ENCODE measurements at regions not wholly inside any gene's neighbourhood (a gene's known extent, or its start where the extent isn't known, plus 50 kb on each side); places are given as distances from the start of the nearest gene placed in this dataset.
A peak's percentile ranks its signal among the peaks of the same experiment; 100 is the strongest.
"Not testable (repeated sequence)": the region's sequence is repeated elsewhere in the genome, so short reads cannot be mapped to it uniquely, and the experiment has no call there.

DNA sequence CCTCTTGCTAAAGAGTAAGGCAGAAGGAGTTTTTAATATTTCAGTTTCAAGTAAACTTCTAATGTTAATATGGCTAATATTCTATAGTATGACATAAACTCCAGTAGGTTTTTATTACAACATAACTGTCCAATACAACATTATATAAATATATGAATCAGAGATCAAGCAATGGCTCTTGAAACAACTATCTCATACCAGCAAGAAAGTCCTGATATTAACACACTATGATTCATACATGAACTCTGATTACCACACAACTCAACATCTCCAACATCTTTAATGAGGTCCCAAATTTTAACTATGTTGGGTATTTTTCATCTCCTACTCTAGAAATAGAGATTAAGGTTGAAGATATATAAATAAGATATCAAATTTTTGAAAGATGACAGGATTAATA lies 878.3 kb downstream of the TLE1 start:
- DNase-seq: peak; percentile 51

GRCh38 chr9:80806671-80807070 lies 882.7 kb downstream of the TLE1 start:
- DNase-seq: no peak

DNA sequence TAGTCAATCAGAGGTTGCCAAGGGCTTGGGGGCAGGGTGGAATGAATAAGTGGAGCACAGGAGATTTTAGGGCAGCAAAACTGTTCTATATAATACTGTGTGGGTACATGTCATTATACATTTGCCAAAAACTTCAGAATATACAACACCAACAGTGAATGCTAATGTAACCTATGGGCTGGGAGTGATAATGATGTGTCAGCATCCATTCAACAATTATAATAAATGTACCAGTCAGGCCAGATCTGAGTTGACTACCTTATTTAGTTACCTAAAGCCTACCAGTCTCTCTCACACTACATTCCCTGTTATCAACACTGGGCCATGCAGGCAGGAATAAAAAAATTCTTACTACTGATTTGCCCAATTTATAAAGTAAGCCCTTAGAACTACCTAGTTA lies 884.5 kb downstream of the TLE1 start:
- no peak for DNase-seq

GRCh38 chr9:80797831-80798688 lies 891.3 kb downstream of the TLE1 start:
- peak; percentile 57 for DNase-seq

DNA sequence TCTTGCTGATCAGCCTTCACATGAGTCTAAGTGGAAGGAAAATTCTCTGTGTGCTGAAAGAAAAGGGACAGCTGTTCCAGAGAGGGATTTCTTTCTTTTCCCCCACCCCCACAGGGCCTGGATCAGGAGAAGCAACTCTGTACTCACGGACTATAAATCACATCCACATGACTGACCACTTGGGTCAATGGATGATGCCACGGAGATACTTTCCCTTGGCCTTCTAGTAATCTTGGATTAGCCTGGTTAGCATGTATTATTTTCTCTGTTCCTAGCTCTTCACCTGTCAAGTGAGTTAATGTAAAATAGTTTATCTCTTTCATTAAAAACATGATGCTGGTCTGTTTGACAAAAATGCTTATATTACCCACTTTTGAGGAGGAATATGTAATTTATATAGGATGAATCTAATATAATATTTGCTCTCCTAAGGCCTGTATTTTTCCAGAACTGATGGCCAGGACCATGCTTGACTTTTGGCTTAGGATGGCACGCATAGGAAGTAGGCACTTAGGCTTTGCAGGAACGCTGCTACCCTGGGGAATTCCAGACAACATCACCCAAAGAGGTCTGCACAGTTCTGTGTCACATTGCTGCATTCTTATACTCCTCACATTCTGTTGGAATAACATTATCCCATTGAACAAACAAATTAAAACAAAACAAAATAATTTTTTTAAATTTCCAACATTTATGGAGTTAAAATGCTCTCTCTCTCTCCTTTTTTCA lies 892.1 kb downstream of the TLE1 start:
- peak; percentile 66 for DNase-seq

GRCh38 chr9:80796632-80797031 lies 892.7 kb downstream of the TLE1 start:
- no peak for DNase-seq

DNA sequence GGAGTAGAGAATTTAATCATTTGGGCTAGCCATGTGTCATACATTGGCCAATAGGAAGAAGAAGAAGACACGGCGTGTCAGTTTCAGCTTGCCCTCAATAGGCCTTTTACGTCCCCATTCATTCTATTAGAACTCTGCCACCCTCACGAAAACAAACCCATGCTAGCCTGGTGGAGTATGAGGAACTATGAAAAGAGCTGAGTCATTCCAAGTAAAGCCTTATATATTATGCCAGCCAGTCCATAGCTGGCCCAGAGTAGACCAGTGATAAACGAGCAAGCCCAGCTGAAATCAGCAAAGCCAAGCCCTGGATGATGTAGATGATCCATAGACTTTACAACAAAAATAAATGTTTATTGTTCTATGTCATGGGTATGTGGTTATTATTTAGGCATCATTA lies 895.1 kb downstream of the TLE1 start:
- no peak for DNase-seq

DNA sequence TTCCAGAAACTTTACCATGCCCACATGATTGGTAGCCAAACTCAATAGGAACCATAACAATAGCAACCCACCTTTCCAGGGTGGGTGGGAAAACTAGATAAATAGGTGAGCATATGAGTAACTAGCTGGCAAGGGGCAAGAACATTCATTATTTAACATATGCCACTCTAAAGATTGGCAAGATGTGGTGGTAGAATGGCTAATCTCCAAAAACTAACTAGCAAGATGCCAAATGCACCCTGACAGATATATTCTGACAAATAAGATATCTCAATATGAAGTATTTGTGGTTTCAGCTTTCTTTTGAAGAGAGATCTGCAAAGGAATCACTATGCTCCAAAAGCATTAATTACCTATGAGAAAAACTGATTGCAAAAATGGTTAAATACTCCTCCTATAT lies 895.6 kb downstream of the TLE1 start:
- DNase-seq: no peak

DNA sequence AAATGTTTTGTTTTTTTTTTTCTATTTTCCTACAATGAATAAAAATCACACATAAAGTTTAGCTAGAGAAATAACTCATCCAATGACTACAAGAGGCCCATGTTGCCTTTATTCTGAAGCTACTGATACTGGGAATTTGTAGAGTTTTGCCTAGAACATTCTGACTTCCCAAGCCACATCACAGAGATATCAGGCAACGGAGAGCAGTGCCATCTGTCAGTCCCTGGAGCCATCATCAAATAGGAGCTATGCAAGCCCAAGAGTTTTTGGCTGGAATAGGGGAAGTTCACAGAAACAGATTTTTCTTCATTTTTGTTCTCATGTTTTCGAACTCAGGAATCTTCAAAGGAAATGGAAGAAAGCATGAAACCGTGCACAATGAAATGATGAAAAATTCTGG lies 896.6 kb downstream of the TLE1 start:
- DNase-seq: no peak

DNA sequence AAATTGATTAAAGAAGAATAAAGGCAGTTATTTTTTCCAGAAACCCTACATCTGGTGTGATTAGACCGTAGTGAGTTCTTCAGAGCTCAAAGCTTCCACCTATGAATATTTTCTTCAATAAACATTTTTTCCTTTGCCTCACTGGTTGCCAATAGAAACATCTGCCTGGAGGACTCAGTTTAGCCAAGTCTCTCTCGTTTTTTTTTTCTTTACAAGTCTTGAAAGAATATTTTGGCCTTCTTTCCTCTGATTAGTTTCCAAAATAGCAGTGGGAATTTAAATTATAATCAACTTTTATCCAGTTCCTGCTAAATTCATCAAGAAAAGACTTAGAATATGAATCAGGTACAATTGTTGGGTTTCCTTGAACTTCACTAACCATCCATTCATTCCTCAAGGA lies 897.5 kb downstream of the TLE1 start:
- DNase-seq: no peak

GRCh38 chr9:80790764-80791163 lies 898.6 kb downstream of the TLE1 start:
- no peak for DNase-seq

DNA sequence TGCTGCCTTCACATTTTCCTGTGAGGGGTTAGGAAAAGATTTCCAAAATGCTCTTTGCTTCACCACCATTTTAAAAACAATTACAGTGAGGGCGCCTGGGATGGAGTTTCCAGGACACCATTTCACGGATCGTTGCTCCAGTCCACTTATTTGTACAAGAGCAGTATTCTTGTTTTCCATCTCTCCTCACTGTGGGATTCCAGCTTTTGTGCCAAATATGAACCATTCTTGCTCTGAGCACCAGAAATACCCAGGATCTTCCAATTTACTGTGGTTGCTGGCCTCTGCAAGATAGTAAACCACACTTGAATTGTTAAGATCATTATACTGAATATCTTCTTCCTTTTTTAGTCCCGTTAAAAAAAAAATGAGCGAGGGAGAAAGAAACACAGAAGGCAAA lies 899.5 kb downstream of the TLE1 start:
- DNase-seq: no peak

GRCh38 chr9:80787636-80788035 lies 901.7 kb downstream of the TLE1 start:
- no peak for DNase-seq

GRCh38 chr9:80784647-80785046 lies 904.7 kb downstream of the TLE1 start:
- peak; percentile 15 for DNase-seq

DNA sequence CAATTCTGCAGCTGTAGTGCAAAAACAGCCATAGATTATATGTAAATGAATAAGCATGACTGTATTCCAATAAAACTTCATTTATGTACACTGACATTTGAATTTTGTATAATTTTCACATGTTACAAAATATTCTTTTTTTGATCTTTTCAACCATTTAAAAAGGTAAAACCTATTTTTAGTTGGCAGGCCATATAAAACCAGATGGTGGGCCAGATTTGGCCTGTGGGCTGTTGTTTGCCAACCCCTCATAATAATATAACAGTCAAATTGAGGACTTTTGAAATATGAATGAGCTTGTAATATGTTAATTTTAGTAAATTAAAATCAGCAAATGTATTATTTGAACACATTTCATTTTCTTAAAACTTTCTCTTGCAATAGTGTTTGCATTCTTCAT lies 913.4 kb downstream of the TLE1 start:
- DNase-seq: no peak

GRCh38 chr9:80775530-80775929 lies 913.8 kb downstream of the TLE1 start:
- peak; percentile 72 for DNase-seq

DNA sequence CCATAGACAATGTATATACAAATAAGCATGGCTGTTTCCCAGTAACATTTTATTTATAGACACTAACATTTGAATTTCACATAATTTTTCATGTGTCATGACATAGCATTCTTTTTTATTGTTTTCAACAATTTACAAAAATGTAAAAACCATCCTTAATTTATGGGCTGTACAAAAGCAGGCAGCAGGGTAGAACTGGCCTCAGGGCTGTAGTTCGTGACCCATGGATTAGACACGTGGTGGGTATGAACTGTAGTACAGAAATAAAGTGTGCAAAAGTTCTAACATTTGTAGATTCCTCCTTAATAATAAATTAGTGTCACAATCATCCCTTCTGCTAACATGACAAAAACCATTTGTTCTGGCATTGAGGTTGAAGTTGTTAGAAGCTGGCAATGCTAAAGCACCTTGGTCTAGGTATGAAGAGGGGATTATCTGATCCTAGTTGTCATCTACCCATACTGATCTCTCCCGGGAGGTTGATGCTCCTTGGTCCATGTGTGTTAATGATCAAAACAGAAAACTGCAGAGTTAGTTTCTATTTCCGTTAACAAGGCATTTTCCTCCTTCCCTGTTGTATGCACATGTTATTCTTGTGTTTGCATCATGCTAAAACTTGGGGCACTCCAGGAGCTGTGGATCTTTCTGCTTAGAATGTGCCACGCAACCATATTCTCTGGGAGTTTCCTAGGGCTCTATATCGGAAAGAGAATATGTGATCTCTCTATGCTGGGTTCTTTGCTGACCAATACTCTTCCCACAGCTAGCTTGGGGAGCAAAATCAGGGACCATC lies 917.6 kb downstream of the TLE1 start:
- no peak for DNase-seq

DNA sequence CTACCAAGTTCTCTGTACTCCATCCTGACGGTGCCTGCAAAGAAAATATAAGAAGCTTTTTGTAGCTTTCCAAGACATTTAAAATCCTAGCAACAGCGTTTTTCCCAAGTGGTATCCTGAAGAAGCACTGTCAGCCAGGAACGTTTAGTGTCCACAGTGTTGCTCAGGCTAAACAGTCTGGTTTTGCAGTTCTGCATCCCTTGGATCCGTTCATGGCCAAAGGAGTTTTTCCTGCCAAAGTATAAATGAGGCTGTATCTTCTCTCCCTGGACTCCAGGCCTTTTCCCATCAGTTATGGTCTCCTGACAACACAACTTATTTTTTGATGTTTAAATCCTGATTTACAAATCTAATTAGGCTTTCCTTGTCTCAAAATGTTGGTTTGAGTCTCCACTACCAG lies 925.8 kb downstream of the TLE1 start:
- no peak for DNase-seq

- no peak for DNase-seq
These were observed 933.8 kb downstream of the TLE1 start for GRCh38 chr9:80755586-80755985.

DNA sequence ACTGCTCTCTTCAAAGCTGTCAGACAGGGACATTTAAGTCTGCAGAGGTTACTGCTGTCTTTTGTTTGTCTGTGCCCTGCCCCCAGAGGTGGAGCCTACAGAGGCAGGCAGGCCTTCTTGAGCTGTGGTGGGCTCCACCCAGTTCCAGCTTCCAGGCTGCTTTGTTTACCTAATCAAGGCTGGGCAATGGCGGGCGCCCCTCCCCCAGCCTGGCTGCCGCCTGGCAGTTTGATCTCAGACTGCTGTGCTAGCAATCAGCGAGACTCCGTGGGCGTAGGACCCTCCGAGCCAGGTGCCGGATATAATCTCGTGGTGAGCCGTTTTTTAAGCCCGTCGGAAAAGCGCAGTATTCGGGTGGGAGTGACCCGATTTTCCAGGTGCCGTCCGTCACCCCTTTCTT lies 942.3 kb downstream of the TLE1 start:
- not testable (repeated sequence) for DNase-seq

DNA sequence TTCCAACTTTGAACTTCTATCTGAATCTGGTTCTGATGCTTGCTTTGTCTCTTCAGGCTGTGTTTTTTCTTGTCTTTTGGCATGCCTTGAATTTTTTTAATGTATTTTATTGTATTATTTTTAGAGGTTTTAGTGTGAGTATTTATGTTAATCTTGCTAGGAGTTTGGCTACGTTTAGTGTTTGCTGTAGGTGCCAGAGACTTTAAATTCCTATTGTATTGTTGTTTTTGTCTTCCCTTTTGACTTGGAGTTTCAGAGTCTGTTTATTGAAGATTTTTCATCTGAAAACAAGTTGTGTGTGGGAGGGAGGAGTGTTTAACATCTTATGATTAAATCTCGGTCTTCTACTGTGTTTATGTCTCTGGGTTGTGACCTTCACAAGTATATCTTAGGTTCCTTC lies 956.8 kb downstream of the TLE1 start:
- DNase-seq: no peak

DNA sequence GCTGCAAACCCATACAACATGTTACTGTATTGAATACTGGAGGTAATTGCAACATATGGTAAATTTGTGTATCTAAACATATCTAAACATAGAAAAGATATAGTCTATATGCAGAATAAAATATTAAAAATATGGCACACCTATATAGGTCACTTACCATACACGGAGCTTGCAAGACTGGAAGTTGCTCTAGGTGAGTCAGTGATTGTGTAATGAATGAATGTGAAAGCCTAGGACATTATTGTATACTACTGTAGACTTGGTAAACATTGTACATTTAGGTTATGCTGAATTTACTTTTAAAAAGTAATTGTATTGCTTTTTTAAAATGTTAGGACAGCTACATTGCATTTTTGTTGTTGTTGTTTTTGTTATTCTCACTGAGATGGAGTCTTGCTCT lies 968.8 kb downstream of the TLE1 start:
- no peak for DNase-seq

GRCh38 chr9:80707120-80707519 lies 982.2 kb downstream of the TLE1 start:
- DNase-seq: peak; percentile 60

All from fibroblast of skin of back (primary cell).